Fibroblast of lung (primary cell): ENCODE measurements at regions not wholly inside any gene's neighbourhood (a gene's known extent, or its start where the extent isn't known, plus 50 kb on each side); places are given as distances from the start of the nearest gene placed in this dataset.
"Not testable (repeated sequence)": the region's sequence is repeated elsewhere in the genome, so short reads cannot be mapped to it uniquely, and the experiment has no call there.

ENCODE experiments used
- CTCF ChIP-seq, 2 donors: IDR thresholded peaks in 1 of 2; conservative IDR thresholded peaks in 1 of 2; 1 replicate in 1 of 2; 2 replicates in 1 of 2; pipeline ENCODE4 v1.5.1; 2011 to 2012; ENCODE audit warnings: low read length in 2 of 2, control low read depth in 1 of 2, inconsistent platforms in 1 of 2, low read depth in 1 of 2, mild to moderate bottlenecking in 1 of 2
- EZH2 ChIP-seq: IDR thresholded peaks from 2 replicates; pipeline ENCODE4 v1.5.1; 2012; ENCODE audit warnings: low read length, control low read depth, mild to moderate bottlenecking; ENCODE audit errors: missing control alignments

DNA sequence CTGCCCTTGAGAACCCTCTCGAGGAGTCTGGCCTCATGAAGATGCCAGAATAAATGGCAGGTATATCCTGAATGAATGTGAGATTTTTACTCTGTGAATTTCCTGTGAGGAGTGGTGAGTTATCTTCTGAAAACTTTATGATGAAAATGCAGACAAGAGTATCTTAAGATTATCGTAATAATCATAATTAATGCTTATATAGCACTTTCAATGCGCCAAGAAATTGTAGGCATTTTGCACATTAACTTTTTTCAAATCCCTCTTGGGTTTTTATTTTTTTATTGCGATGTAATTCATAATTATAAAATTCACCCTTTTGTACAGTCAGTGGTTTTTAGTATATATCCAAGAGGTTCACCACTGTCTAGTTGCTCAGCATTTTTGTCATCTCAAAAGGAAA lies 135.1 kb downstream of the FOXD4L6 start:
- TF ChIP-seq CTCF (conservative IDR thresholded peaks at IDR 0.05 in 1 of 2, IDR thresholded peaks at IDR 0.05 in 1 of 2; ENCODE audit: low read depth in 1 of 2, low read length in 2 of 2); EZH2: not testable (repeated sequence)
